HEK293T (cell line): ENCODE measurements at regions not wholly inside any gene's neighbourhood (a gene's known extent, or its start where the extent isn't known, plus 50 kb on each side); places are given as distances from the start of the nearest gene placed in this dataset.

Experiments
- CTCF ChIA-PET: fragments of 350-600 bp; formaldehyde crosslinking; extraction: SDS; loops from one replicate; lab custom pipeline; 2021; ENCODE audit warnings: antibody characterized with exemption, inconsistent platforms; lab: Yijun Ruan, JAX
- POLR2A ChIA-PET: fragments of 350-600 bp; formaldehyde crosslinking; extraction: SDS; loops from one replicate; lab custom pipeline; 2020; ENCODE audit warnings: antibody characterized with exemption, inconsistent platforms; lab: Yijun Ruan, JAX
- DNase-seq: peaks from one replicate; pipeline ENCODE4 v3.0.0; 2012; ENCODE audit warnings: mixed read lengths; ENCODE audit errors: extremely low spot score
- FOXM1 ChIP-seq: fragments of 450-650 bp; IDR thresholded peaks from 2 replicates; pipeline ENCODE4 v1.6.1; 2017; ENCODE audit warnings: mild to moderate bottlenecking, borderline replicate concordance
- HDGF ChIP-seq: fragments of 450-650 bp; IDR thresholded peaks from 2 replicates; pipeline ENCODE4 v1.6.1; 2017; ENCODE audit warnings: antibody characterized with exemption, borderline replicate concordance
- L3MBTL2 ChIP-seq: fragments of 450-650 bp; conservative IDR thresholded peaks from 2 replicates; pipeline ENCODE4 v1.6.1; 2016; ENCODE audit warnings: mild to moderate bottlenecking
- NFRKB ChIP-seq: fragments of 450-650 bp; IDR thresholded peaks from 2 replicates; pipeline ENCODE4 v1.6.1; 2016; ENCODE audit warnings: mild to moderate bottlenecking, moderate library complexity
- SP1 ChIP-seq: fragments of 450-650 bp; IDR thresholded peaks from 2 replicates; pipeline ENCODE4 v1.6.1; 2017
- TARDBP ChIP-seq: fragments of 450-650 bp; IDR thresholded peaks from 2 replicates; pipeline ENCODE4 v1.6.1; 2016

- TF ChIP-seq NFRKB (no peak), TARDBP (no peak), FOXM1 (no peak), L3MBTL2 (no peak), HDGF (no peak), SP1 (no peak)
- no peak for DNase-seq
- ChIA-PET CTCF (no interaction called here), POLR2A (no interaction called here)
Observed at GRCh38 chr16:50419116-50419515, 50.3 kb upstream of the BRD7 start.
